A673 (cell line): ENCODE measurements at regions not wholly inside any gene's neighbourhood (a gene's known extent, or its start where the extent isn't known, plus 50 kb on each side); places are given as distances from the start of the nearest gene placed in this dataset.

Experiments used
- BruUV-seq: library from RNA; stranded (reverse); fragments of 400-500 nt; replicated peaks from 2 replicates; lab custom pipeline; 2021; lab: Mats Ljungman, UMichigan
- CTCF ChIA-PET: fragments of 300-600 bp; sonication (Branson Sonifier 250); formaldehyde crosslinking; loops from one replicate; lab custom pipeline; 2022; ENCODE audit warnings: antibody characterized with exemption; lab: Charles Lee
- POLR2A ChIA-PET: fragments of 300-600 bp; sonication (Branson Sonifier 250); formaldehyde crosslinking; loops from one replicate; lab custom pipeline; 2022; ENCODE audit warnings: antibody characterized with exemption; ENCODE audit not compliant: low non-redundant PET; lab: Charles Lee
- DNase-seq: peaks from one replicate; pipeline ENCODE4 v3.0.0-alpha.2; 2015; ENCODE audit warnings: low spot score
- H3K27ac ChIP-seq: fragments of 200-600 bp; sonication (generic); 2 replicates; pipeline ENCODE4 v1.5.1; 2016; ENCODE audit warnings: mixed run types, low read depth, mild to moderate bottlenecking, mixed read lengths, antibody characterized with exemption, low read length; ENCODE audit not compliant: poor library complexity, severe bottlenecking
- H3K27me3 ChIP-seq: fragments of 200-600 bp; sonication (generic); replicated peaks from 2 replicates; pipeline ENCODE4 v1.6.1; 2017; ENCODE audit warnings: mixed run types, low read depth, mild to moderate bottlenecking, mixed read lengths, antibody characterized with exemption, low read length; ENCODE audit not compliant: insufficient read depth, poor library complexity
- H3K36me3 ChIP-seq: fragments of 200-600 bp; sonication (generic); 2 replicates; pipeline ENCODE4 v1.6.1; 2016; ENCODE audit warnings: mixed run types, mild to moderate bottlenecking, mixed read lengths, antibody characterized with exemption, low read length; ENCODE audit not compliant: insufficient read depth, poor library complexity, severe bottlenecking
- H3K4me1 ChIP-seq: fragments of 200-600 bp; sonication (generic); 2 replicates; pipeline ENCODE4 v1.6.1; 2017; ENCODE audit warnings: mixed run types, mild to moderate bottlenecking, mixed read lengths, antibody characterized with exemption, low read length; ENCODE audit not compliant: insufficient read depth, poor library complexity, severe bottlenecking
- H3K4me3 ChIP-seq: fragments of 200-600 bp; sonication (generic); 2 replicates; pipeline ENCODE4 v1.5.1; 2016; ENCODE audit warnings: low read depth, mixed run types, mild to moderate bottlenecking, mixed read lengths, low read length; ENCODE audit not compliant: poor library complexity, severe bottlenecking
- H3K9me3 ChIP-seq: fragments of 200-600 bp; sonication (generic); 2 replicates; pipeline ENCODE4 v1.6.1; 2016; ENCODE audit warnings: mixed run types, low read depth, mild to moderate bottlenecking, mixed read lengths, antibody characterized with exemption, low read length; ENCODE audit not compliant: poor library complexity, severe bottlenecking
- EZH2 ChIP-seq: fragments of 200-600 bp; sonication (generic); IDR thresholded peaks from 2 replicates; pipeline ENCODE4 v1.6.1; 2017; ENCODE audit warnings: borderline replicate concordance, low read depth, mild to moderate bottlenecking, mixed read lengths, antibody characterized with exemption, low read length; ENCODE audit not compliant: poor library complexity, severe bottlenecking
- intact Hi-C: fragments of 100-400 bp; cut with micrococcal nuclease; formaldehyde crosslinking; loops from one replicate; pipeline ENCODE4 v1.10.0; 2022; ENCODE audit not compliant: unreplicated experiment
- TF ChIP-seq, protein P1 (sequence below): fragments of 300-800, 200-600 bp; sonication (generic); conservative IDR thresholded peaks from 2 replicates; pipeline ENCODE4 v1.5.1; 2017; ENCODE audit warnings: low read depth, mild to moderate bottlenecking, antibody characterized with exemption, low read length, moderate library complexity, mixed read lengths

DNA sequence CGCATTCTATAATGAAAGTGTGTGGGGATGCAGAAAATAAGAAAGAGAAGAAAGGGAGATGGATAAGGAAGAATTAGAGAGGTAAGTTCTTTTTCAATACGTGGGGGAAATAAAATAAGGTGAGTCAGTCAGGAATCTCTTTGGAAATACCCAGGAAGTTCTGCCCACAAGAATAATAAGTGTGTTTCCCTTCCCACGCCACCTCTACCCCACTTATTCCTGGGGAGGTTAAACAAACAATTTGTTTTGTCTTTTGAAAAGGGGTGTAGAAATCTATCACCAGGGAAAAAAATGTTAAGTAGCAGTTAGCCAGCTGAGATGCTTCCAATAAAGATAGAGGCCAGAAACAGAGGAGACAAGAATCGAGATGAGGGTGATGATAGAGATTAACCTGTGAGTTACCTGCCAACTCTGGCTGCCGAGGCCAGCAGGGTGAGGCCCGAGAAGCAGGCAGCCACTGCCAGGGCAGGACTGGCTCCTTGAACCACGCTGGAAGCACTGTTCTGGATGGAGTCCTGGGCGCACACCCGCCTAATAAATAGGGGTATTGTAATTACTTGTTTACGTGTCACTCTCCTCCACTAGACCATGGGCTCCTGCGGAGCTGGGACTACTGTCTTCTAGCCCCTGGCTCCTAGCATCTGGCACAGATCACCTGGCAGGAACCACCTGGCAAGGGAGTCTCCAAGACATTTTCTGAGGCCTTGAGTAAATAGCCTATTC lies 191.3 kb downstream of the FGFR2 start:
- CTCF ChIA-PET, result no interaction called here

DNA sequence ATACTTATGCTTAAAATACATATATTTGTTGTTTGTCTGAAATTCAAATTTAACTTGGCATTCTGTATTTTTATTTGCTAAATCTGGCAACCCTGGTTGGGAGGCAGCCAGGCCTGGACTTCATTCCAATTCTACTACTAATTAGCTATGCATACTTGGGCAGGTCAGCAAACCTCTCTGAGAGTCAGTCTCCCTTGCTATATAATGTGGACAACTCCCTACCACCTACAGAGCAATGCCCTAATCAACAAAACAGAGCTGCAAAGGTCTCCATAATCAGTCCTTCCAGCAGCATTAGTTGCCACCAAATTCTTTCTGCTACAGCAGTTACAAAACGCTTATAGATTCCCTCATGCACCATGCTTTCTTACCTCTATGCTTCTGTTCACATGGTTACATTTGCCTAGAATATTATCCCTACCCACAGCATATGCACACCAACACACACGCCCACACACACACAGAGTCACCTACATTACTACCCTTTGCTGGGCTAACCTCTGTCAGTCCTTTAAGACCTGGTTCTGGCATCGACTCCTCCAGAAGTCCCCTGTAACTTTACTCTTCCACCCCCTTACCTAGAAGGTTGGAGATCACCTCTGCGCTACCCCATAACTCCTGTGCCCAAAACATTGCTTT lies 188.7 kb downstream of the FGFR2 start:
- Histone ChIP-seq H3K9me3 (no peaks in the 10 kb centered on the region), H3K27ac (no peak overlapping the region), H3K4me1 (no peaks in the 10 kb centered on the region), H3K36me3 (no peaks in the 10 kb centered on the region), H3K4me3 (no peak overlapping the region), H3K27me3 (peaks cover 7% of the 10 kb centered on the region)
- CTCF ChIA-PET, result no interaction called here
- intact Hi-C loops, result no loop called here
- no TSS peak for BruUV-seq
- no peak for TF ChIP-seq EZH2
- TF ChIP-seq, protein P1, sequence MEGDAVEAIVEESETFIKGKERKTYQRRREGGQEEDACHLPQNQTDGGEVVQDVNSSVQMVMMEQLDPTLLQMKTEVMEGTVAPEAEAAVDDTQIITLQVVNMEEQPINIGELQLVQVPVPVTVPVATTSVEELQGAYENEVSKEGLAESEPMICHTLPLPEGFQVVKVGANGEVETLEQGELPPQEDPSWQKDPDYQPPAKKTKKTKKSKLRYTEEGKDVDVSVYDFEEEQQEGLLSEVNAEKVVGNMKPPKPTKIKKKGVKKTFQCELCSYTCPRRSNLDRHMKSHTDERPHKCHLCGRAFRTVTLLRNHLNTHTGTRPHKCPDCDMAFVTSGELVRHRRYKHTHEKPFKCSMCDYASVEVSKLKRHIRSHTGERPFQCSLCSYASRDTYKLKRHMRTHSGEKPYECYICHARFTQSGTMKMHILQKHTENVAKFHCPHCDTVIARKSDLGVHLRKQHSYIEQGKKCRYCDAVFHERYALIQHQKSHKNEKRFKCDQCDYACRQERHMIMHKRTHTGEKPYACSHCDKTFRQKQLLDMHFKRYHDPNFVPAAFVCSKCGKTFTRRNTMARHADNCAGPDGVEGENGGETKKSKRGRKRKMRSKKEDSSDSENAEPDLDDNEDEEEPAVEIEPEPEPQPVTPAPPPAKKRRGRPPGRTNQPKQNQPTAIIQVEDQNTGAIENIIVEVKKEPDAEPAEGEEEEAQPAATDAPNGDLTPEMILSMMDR, result no peak
- POLR2A ChIA-PET, result no interaction called here
- DNase-seq, result no peak

More for the DNA sequence above, 191.3 kb downstream of the FGFR2 start:
- intact Hi-C loops, result no loop called here
- POLR2A ChIA-PET, result no interaction called here
- BruUV-seq, result no TSS peak
- DNase-seq, result no peak
- Histone ChIP-seq H3K4me1 (no peaks in the 10 kb centered on the region), H3K9me3 (no peaks in the 10 kb centered on the region), H3K4me3 (no peak overlapping the region), H3K36me3 (no peaks in the 10 kb centered on the region), H3K27ac (no peak overlapping the region), H3K27me3 (peaks cover 4% of the 10 kb centered on the region)
- TF ChIP-seq, protein P1, result no peak
- no peak for TF ChIP-seq EZH2

DNA sequence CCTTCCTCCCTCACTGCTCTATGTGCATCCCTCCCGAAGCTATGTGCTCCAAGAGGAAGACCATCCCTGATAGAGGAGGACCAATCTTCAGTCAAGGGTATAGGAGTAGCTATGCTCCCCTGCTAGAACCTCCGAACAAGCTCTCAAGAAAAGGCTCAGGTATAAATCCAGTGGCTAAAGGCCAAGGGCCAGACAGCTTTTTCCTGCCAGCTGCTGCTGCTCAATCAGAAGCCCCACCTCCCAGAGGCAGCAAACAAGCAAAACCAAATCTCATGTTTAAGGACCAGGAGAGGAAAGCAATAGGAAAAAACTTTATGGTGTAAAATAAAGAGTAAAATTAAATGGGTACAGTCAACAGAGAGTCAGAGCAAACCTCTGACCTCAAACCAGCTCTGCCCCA lies 187.2 kb downstream of the FGFR2 start:
- H3K27ac ChIP-seq, result no peak overlapping the region
- peaks cover 7% of the 10 kb centered on the region for H3K27me3 ChIP-seq
- H3K36me3 ChIP-seq, result no peaks in the 10 kb centered on the region
- ChIA-PET CTCF (no interaction called here), POLR2A (no interaction called here)
- intact Hi-C loops, result no loop called here
- no peaks in the 10 kb centered on the region for H3K4me1 ChIP-seq
- no peak overlapping the region for H3K4me3 ChIP-seq
- H3K9me3 ChIP-seq, result no peaks in the 10 kb centered on the region
- BruUV-seq, result no TSS peak
- TF ChIP-seq, protein P1, result no peak
- no peak for TF ChIP-seq EZH2
- DNase-seq, result no peak
